ENCODE measurements at regions not wholly inside any gene's neighbourhood (a gene's known extent, or its start where the extent isn't known, plus 50 kb on each side); places are given as distances from the start of the nearest gene placed in this dataset.

DNA sequence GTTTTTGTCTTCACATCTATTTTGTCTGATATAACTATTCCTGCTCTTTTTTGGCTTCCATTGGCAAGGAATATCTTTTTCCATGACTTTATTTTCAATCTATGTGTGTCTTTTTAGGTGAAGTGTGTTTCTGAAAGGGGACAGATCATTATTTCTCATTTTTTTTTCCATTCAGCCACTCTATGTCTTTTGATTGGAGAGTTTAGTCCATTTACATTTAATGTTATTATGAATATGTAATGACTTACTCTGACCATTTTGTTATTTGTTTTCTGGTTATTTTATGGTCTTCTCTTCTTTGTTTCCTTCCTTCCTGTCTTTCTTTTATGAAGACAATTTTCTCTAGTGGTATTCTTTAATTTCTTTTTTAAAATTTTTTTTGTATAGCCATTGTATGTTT, 178.6 kb upstream of the CNTN5 start:
- intact Hi-C loops (cut with DNase I), result no loop called here
- DNase-seq (ENCODE audit: missing footprints) (no peak), ATAC-seq (no peak)

DNA sequence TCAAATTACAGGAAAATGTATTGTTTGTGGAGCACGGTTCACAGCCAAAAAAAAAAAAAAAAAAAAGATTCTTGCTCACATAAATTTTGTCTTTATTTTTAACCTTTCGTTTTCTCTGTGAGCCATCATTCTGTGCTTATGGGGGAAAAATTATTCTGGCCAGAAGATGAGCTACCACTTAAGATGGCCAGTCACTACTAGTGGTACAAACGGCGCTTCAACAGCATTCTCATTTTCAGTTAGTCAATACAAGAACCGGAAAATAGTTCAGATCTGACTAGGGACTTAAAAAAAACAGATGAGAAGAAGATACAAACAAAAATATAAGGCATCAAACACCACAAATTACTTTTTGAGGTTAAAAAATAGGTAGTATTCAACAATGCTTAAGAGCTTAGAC, 158.6 kb upstream of the CNTN5 start:
- no peak for DNase-seq (ENCODE audit: missing footprints)
- no peak for ATAC-seq
- intact Hi-C loops (cut with DNase I), result no loop called here

DNA sequence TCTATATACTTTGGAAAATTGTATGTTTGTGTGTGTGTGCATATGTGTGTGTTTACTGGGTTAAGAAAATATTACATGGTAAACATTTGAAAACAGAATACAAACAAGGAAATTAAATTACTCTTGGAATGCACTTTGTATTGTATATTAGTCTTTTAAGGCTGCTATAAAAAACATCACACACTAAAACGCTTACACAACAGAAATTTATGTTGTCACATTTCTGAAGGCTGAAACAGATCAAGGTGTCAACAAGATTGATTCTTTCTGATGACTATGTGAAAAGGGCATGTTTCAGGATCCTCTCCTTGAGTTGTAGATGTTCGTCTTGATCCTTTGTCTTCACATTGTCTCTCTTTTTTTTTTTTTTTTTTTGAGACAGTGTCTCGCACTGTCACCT, 149.1 kb upstream of the CNTN5 start:
- DNase-seq (ENCODE audit: missing footprints), result no peak
- intact Hi-C loops (cut with DNase I), result no loop called here

DNA sequence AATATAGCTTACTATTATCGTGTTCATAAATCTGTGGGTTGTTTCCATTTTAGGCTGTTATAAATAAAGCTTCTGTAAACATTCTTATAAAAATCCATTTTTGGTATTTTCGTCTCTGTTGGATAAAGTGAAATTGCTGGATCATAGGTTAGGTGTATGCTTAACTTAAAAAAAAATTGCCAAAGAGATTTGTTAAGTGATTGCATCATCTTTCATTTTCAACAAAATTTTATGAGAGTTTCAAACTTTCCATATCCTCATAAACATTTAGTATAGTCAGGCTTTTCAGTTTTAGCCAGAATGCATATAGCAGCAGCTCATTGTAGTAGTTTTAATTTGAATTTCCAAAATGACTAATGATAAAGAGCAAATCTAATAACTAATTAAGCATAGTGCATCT, 146.7 kb upstream of the CNTN5 start:
- no peak for DNase-seq (ENCODE audit: missing footprints)
- intact Hi-C loops (cut with DNase I), result no loop called here
- no peak for ATAC-seq

More for the DNA sequence above, 149.1 kb upstream of the CNTN5 start:
- ATAC-seq, result no peak

DNA sequence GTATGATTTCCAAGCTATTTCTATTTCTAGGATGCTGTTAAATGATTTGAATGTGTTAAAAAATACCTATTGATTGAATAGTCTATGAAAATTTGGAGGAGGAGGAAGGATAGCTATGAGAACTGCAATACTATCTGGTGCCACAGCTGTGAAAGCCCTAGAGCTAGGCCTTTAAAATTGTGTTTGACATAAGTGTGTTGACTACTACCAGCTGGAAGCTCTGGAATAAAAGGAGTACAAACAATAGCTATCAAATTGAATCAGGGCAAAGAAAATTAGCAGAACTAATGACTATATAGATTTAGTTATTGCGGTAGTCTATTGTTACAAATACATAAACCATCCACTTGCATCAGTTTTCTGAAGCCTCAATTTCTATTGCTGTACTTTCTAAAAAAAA, 124.8 kb upstream of the CNTN5 start:
- ATAC-seq, result no peak
- intact Hi-C loops (cut with DNase I), result no loop called here

DNA sequence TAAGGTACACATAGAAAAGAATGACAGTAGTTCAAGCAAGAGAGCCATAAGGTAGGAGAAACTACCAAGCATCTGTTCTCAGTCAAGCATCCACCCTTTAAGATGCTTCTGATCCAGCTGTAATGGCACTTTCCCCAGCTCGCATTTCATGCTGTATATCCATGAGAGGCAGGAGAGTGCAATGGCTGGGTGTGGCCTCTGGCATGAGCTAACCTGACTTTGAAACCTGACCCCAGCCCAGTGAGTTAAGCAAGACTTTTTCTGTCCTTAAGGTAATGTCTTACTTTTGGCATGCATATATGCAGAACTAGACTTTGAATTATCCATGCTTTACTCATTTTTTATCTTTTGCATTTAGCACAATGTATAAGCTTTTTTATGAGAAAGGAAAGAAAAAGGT, 79.8 kb upstream of the CNTN5 start:
- no peak for DNase-seq (ENCODE audit: missing footprints)
- no peak for ATAC-seq
- intact Hi-C loops (cut with DNase I), result no loop called here

More for the DNA sequence above, 124.8 kb upstream of the CNTN5 start:
- no peak for DNase-seq (ENCODE audit: missing footprints)

DNA sequence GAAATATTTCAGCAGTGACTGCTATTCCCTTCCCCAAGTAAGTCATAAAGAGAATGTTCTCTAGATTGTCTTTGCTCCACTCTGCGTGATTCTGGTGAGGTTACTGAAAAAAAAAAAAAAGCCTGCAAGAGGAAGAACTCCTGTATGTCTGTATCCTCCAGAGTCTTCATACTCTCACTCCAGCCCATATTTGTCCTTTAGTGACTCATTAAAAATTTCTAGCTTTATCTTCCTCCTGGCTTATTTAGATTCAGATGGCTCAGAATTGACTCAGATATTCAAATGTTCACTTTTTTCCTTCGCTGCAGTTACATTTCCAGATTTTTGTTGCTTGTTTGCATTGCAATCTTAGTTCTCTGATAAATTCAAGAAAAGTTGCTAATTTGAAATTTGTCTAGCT, 76.3 kb upstream of the CNTN5 start:
- no peak for ATAC-seq
- no peak for DNase-seq (ENCODE audit: missing footprints)
- intact Hi-C loops (cut with DNase I), result no loop called here

DNA sequence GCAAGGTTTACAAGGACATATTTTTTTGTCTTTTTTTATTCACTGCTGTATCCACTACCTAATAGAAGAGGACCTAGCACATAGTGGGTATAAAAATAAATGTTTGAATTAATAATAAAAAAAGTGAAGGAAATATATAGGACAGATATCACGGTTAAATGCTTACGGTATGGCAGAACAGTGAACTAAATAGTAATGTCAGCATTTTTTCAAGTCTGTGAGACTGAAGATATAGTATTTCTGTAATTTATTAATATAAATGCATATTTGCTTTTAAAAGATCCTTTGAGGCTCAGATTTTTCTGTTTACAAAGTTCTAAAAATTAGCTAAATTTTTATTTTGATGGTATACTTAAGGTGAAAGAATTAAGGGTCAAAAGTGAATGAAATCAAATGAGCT, 68.6 kb upstream of the CNTN5 start:
- ATAC-seq, result no peak
- intact Hi-C loops (cut with DNase I), result no loop called here
- no peak for DNase-seq (ENCODE audit: missing footprints)

DNA sequence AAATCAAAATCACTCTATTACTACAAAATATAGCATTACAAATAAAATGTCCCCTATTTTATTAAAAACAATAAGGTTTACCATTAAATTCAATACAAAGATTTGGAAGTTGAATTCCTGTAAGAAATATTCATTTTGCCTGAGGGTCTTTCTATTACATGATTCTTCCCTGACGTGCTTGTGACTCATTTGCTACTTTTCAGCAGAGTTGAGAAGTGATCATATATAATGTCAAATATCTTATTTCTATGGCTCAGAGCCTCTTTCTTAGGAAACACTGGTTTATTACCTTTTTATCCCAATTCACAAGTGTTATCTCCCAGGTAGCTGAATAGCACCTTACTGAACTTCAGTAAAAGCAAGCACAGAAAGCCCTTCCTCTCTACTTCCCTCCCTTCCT, 65.2 kb upstream of the CNTN5 start:
- no peak for ATAC-seq
- intact Hi-C loops (cut with DNase I), result no loop called here
- DNase-seq (ENCODE audit: missing footprints), result no peak

DNA sequence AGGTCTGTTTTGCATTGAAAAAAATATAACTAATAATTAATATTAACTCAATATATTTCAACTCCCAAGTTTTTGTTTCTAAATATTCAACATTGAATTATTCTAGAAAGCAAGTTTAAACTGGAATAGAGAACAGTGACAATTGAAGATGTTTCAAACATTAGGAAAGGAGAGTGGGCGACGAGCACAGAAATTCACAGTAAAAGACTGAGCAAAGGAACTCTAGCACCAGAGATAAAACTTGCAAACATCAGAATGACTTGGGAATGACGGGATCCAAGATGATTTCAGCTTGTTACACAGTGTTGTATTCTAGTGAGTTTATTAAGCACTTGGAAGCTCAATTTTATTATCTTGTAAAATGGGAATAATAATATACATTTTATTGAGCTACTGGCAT, 56.6 kb upstream of the CNTN5 start:
- intact Hi-C loops (cut with DNase I), result no loop called here
- DNase-seq (ENCODE audit: missing footprints) (no peak), ATAC-seq (no peak)

DNA sequence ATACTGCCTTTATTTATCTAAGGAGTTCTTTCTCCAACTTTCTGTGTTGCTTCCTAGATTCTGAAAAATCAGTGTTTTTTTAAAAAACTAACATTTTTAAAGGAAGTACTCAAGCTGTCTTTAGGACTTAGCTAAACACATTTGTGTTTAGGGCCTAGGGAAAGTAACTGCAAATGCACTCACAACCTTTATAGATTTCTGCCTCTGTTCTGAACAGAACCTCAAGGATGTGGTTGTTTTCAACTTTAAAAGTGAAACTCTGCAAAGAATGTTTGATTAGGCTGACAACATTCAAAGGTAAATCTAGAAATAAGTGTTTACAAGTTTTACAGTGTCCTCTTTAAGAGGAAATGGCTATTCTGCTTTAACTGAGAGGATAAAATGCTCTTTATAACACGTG, 55.4 kb upstream of the CNTN5 start:
- ATAC-seq (no peak), DNase-seq (ENCODE audit: missing footprints) (no peak)
- intact Hi-C loops (cut with DNase I), result no loop called here

DNA sequence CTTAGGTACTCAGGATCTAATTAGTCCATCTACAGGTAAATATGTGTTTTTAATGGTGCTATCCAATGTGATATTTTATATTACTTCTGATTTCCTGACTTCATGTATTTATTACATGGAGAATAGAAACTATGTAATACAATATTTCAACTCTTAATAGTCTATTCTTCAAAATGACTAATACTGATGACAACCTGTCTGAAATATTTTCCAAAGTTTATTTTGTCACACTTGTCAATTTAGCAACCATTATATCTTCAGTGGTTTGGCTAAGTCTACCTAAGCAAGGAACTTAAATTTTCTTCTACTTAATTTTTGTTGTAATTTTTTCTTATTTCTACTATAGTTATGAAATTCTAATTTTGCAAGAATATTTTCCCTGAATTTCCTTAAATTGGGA, 55.0 kb upstream of the CNTN5 start:
- ATAC-seq (no peak), DNase-seq (ENCODE audit: missing footprints) (no peak)
- intact Hi-C loops (cut with DNase I), result no loop called here

DNA sequence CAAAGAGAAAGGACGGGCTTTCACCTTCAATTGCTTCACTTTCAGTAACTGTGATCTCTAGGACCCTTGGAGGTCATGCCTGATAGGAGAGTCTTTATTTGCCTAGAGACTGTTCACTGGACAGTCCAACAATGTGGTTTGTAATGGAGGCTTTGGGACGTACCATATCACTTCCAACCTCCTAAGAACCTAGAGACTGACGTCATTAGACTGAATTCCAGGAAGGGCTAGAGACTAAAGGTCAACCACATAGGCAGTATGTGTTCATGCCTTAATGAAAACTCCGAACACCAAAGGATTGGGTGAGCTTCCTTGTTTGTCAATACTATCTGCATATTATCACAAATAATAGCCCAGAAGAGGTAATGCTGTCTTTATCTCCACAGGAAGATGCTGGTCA, 53.7 kb upstream of the CNTN5 start:
- DNase-seq (ENCODE audit: missing footprints) (no peak), ATAC-seq (no peak)
- intact Hi-C loops (cut with DNase I), result no loop called here

All from Right ventricle myocardium inferior (tissue), 1 donor.